Loucy (cell line): ENCODE measurements at regions not wholly inside any gene's neighbourhood (a gene's known extent, or its start where the extent isn't known, plus 50 kb on each side); places are given as distances from the start of the nearest gene placed in this dataset.

ENCODE experiments used
- CTCF ChIP-seq: fragments of 200-600 bp; sonication (generic); conservative IDR thresholded peaks from 2 replicates; pipeline ENCODE4 v1.5.1; 2014; ENCODE audit warnings: mild to moderate bottlenecking, antibody characterized with exemption, low read length
- EZH2phosphoT487 ChIP-seq: fragments of 200-600 bp; IDR thresholded peaks from 2 replicates; pipeline ENCODE4 v1.6.1; 2018; ENCODE audit warnings: antibody characterized with exemption, mild to moderate bottlenecking, moderate library complexity, borderline replicate concordance

GRCh38 chr11:70944141-70944540 lies 308.2 kb downstream of the SHANK2 start:
- TF ChIP-seq CTCF = no peak
- no peak for TF ChIP-seq EZH2phosphoT487
